SK-N-SH treated with all-trans-retinoic acid at 6 μM for 48 hours (cell line): ENCODE measurements at regions not wholly inside any gene's neighbourhood (a gene's known extent, or its start where the extent isn't known, plus 50 kb on each side); places are given as distances from the start of the nearest gene placed in this dataset.

Experiments used
- ARNTL ChIP-seq: fragments of 450-650 bp; formaldehyde crosslinking; IDR thresholded peaks from 2 replicates; pipeline ENCODE4 v1.5.0; 2020; ENCODE audit warnings: low read depth, mild to moderate bottlenecking, moderate library complexity, borderline replicate concordance
- BACH2 ChIP-seq: fragments of 250-450 bp; sonication (Bioruptor Pico); IDR thresholded peaks from 2 replicates; pipeline ENCODE4 v1.9.0; 2021; ENCODE audit warnings: mild to moderate bottlenecking, borderline replicate concordance
- CREB5 ChIP-seq: fragments of 250-450 bp; sonication (Bioruptor Pico); IDR thresholded peaks from 2 replicates; pipeline ENCODE4 v1.5.1; 2020; ENCODE audit warnings: low read depth, mild to moderate bottlenecking, moderate library complexity
- ISL1 ChIP-seq: fragments of 250-450 bp; sonication (Bioruptor Pico); IDR thresholded peaks from 2 replicates; pipeline ENCODE4 v2.1.2; 2022; ENCODE audit warnings: mild to moderate bottlenecking, moderate library complexity
- PATZ1 ChIP-seq: fragments of 250-450 bp; sonication (Bioruptor Pico); IDR thresholded peaks from 2 replicates; pipeline ENCODE4 v1.8.0; 2020; ENCODE audit warnings: mild to moderate bottlenecking, moderate library complexity, borderline replicate concordance
- POU6F1 ChIP-seq: fragments of 250-450 bp; sonication (Bioruptor Pico); IDR thresholded peaks from 2 replicates; pipeline ENCODE4 v1.8.0; 2021; ENCODE audit warnings: low read depth, mild to moderate bottlenecking, moderate library complexity, borderline replicate concordance
- PPARA ChIP-seq: fragments of 250-450 bp; sonication (Bioruptor Pico); IDR thresholded peaks from 2 replicates; pipeline ENCODE4 v1.5.0; 2020; ENCODE audit warnings: mild to moderate bottlenecking, borderline replicate concordance
- RARB ChIP-seq: fragments of 250-450 bp; sonication (Bioruptor Pico); IDR thresholded peaks from 2 replicates; pipeline ENCODE4 v1.8.0; 2021; ENCODE audit warnings: mild to moderate bottlenecking, moderate library complexity
- SNAI2 ChIP-seq: fragments of 250-450 bp; sonication (Bioruptor Pico); IDR thresholded peaks from 2 replicates; pipeline ENCODE4 v1.5.0; 2020; ENCODE audit warnings: mild to moderate bottlenecking, moderate library complexity
- TOX ChIP-seq: fragments of 250-450 bp; sonication (Bioruptor Pico); IDR thresholded peaks from 2 replicates; pipeline ENCODE4 v1.8.0; 2021; ENCODE audit warnings: mild to moderate bottlenecking, moderate library complexity, borderline replicate concordance
- ZFP3 ChIP-seq: fragments of 250-450 bp; sonication (Bioruptor Pico); IDR thresholded peaks from 2 replicates; pipeline ENCODE4 v1.5.0; 2020; ENCODE audit warnings: mild to moderate bottlenecking, moderate library complexity
- ZFP30 ChIP-seq: fragments of 450-650 bp; formaldehyde crosslinking; IDR thresholded peaks from 2 replicates; pipeline ENCODE4 v1.5.0; 2022; ENCODE audit warnings: mild to moderate bottlenecking, moderate library complexity
- ZNF8 ChIP-seq: fragments of 450-650 bp; formaldehyde crosslinking; IDR thresholded peaks from 2 replicates; pipeline ENCODE4 v1.5.0; 2020; ENCODE audit warnings: mild to moderate bottlenecking, moderate library complexity
- TF ChIP-seq, protein P1 (sequence below): fragments of 250-450 bp; sonication (Bioruptor Pico); IDR thresholded peaks from 2 replicates; pipeline ENCODE4 v1.5.1; 2021; ENCODE audit warnings: mild to moderate bottlenecking, moderate library complexity

DNA sequence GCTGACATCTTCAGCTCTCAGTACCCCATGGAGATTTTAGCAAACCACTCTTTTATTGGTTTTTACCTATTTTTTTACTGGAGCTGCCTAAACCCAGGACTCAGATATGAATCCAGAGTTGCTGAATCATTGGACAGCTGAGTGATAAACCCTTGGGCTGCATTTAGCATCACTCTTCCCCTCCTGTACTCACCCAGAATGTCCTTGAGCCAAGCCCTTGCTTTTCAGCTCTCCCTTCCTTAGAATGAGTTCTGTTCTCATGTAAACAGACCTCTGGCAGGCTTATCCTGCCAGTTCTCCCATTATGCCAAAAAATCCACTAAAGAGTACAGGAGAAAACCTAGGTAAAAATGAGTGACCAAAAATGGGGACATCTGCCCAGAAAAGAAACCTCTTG is 200.1 kb upstream of the POU2AF2 start:
- no peak for TF ChIP-seq PATZ1 (CRISPR knock-in tag)
- no peak for TF ChIP-seq ARNTL (CRISPR knock-in tag)
- no peak for TF ChIP-seq TOX
- TF ChIP-seq ISL1 (CRISPR knock-in tag), result no peak
- no peak for TF ChIP-seq ZFP30 (CRISPR knock-in tag)
- no peak for TF ChIP-seq CREB5 (CRISPR knock-in tag)
- no peak for TF ChIP-seq PPARA
- TF ChIP-seq ZFP3, result no peak
- TF ChIP-seq SNAI2 (CRISPR knock-in tag), result no peak
- no peak for TF ChIP-seq POU6F1
- no peak for TF ChIP-seq BACH2 (CRISPR knock-in tag)
- TF ChIP-seq RARB, result no peak
- no peak for TF ChIP-seq ZNF8 (CRISPR knock-in tag)
- TF ChIP-seq, protein P1, sequence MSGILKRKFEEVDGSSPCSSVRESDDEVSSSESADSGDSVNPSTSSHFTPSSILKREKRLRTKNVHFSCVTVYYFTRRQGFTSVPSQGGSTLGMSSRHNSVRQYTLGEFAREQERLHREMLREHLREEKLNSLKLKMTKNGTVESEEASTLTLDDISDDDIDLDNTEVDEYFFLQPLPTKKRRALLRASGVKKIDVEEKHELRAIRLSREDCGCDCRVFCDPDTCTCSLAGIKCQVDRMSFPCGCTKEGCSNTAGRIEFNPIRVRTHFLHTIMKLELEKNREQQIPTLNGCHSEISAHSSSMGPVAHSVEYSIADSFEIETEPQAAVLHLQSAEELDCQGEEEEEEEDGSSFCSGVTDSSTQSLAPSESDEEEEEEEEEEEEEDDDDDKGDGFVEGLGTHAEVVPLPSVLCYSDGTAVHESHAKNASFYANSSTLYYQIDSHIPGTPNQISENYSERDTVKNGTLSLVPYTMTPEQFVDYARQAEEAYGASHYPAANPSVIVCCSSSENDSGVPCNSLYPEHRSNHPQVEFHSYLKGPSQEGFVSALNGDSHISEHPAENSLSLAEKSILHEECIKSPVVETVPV (CRISPR knock-in tag), result no peak
